Vagina (tissue), 2 donors: ENCODE measurements at regions not wholly inside any gene's neighbourhood (a gene's known extent, or its start where the extent isn't known, plus 50 kb on each side); places are given as distances from the start of the nearest gene placed in this dataset.

Experiments
- POLR2A ChIP-seq, 2 donors: fragments of 450-650 bp; IDR thresholded peaks; one replicate each; pipeline ENCODE4 v1.6.1; 2017; ENCODE audit warnings: antibody characterized with exemption in 2 of 2, mild to moderate bottlenecking in 2 of 2, moderate library complexity in 2 of 2
- POLR2AphosphoS5 ChIP-seq, 2 donors: sonication (generic); formaldehyde crosslinking; IDR thresholded peaks; one replicate each; pipeline ENCODE4 v1.9.0; 2017; ENCODE audit warnings: antibody characterized with exemption in 2 of 2, mild to moderate bottlenecking in 2 of 2, low read depth in 1 of 2; ENCODE audit not compliant: insufficient read depth in 1 of 2
- TF ChIP-seq, protein P1 (sequence below), 3 experiments: fragments of 450-650 bp in 2 of 3; fragments of 200-600 bp in 1 of 3; sonication (generic) in 1 of 3; IDR thresholded peaks; one replicate each; pipeline ENCODE4 v1.5.1; 2017 to 2019; ENCODE audit warnings: antibody characterized with exemption in 3 of 3, mild to moderate bottlenecking in 2 of 3, moderate library complexity in 2 of 3

GRCh38 chr18:22737054-22737453 is 196.1 kb upstream of the RBBP8 start:
- TF ChIP-seq, protein P1, sequence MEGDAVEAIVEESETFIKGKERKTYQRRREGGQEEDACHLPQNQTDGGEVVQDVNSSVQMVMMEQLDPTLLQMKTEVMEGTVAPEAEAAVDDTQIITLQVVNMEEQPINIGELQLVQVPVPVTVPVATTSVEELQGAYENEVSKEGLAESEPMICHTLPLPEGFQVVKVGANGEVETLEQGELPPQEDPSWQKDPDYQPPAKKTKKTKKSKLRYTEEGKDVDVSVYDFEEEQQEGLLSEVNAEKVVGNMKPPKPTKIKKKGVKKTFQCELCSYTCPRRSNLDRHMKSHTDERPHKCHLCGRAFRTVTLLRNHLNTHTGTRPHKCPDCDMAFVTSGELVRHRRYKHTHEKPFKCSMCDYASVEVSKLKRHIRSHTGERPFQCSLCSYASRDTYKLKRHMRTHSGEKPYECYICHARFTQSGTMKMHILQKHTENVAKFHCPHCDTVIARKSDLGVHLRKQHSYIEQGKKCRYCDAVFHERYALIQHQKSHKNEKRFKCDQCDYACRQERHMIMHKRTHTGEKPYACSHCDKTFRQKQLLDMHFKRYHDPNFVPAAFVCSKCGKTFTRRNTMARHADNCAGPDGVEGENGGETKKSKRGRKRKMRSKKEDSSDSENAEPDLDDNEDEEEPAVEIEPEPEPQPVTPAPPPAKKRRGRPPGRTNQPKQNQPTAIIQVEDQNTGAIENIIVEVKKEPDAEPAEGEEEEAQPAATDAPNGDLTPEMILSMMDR (IDR thresholded peaks at IDR 0.05) = no peak
- TF ChIP-seq POLR2AphosphoS5 (IDR thresholded peaks at IDR 0.05; ENCODE audit: insufficient read depth in 1 of 2, low read depth in 1 of 2) (no peak), POLR2A (IDR thresholded peaks at IDR 0.05) (no peak)
